Liver (tissue), 8 donors: ENCODE measurements at regions not wholly inside any gene's neighbourhood (a gene's known extent, or its start where the extent isn't known, plus 50 kb on each side); places are given as distances from the start of the nearest gene placed in this dataset.

Experiments
- DNase-seq: peaks from one replicate; pipeline ENCODE4 v3.0.0-alpha.2; 2017; ENCODE audit warnings: low spot score
- H3K27ac ChIP-seq, 2 donors: one replicate each; pipeline ENCODE4 v1.7.0; 2013; ENCODE audit warnings: inconsistent platforms in 2 of 2, low read length in 2 of 2, control low read depth in 1 of 2, low read depth in 1 of 2, mild to moderate bottlenecking in 1 of 2
- H3K27me3 ChIP-seq, 4 donors: one replicate each; pipeline versions ENCODE4 v1.6.1 to v1.7.0; 2013; ENCODE audit warnings: low read length in 3 of 4, inconsistent platforms in 1 of 4, mild to moderate bottlenecking in 1 of 4, moderate library complexity in 1 of 4; ENCODE audit not compliant: control insufficient read depth in 4 of 4, insufficient read depth in 4 of 4
- H3K36me3 ChIP-seq, 4 donors: one replicate each; pipeline versions ENCODE4 v1.6.1 to v1.7.0; 2013; ENCODE audit warnings: low read length in 3 of 4, mild to moderate bottlenecking in 3 of 4, low read depth in 1 of 4, moderate library complexity in 1 of 4; ENCODE audit not compliant: control insufficient read depth in 4 of 4, insufficient read depth in 3 of 4
- H3K4me1 ChIP-seq, 4 donors: one replicate each; pipeline versions ENCODE4 v1.6.1 to v1.7.0; 2013; ENCODE audit warnings: low read length in 3 of 4, mild to moderate bottlenecking in 3 of 4, moderate library complexity in 1 of 4; ENCODE audit not compliant: control insufficient read depth in 4 of 4, insufficient read depth in 4 of 4
- H3K4me3 ChIP-seq, 3 donors: one replicate each; pipeline versions ENCODE4 v1.6.1 to v1.7.0; 2013; ENCODE audit warnings: low read length in 3 of 3, control low read depth in 1 of 3, low read depth in 1 of 3, mild to moderate bottlenecking in 1 of 3
- H3K9ac ChIP-seq, 2 donors: one replicate each; pipeline ENCODE4 v1.7.0; 2013; ENCODE audit warnings: low read length in 2 of 2, mild to moderate bottlenecking in 2 of 2, moderate library complexity in 2 of 2, control low read depth in 1 of 2, low read depth in 1 of 2
- H3K9me3 ChIP-seq, 4 donors: one replicate each; pipeline versions ENCODE4 v1.6.1 to v1.7.0; 2013; ENCODE audit warnings: low read length in 3 of 4; ENCODE audit not compliant: control insufficient read depth in 4 of 4
- GABPA ChIP-seq, 2 donors: IDR thresholded peaks in 1 of 2; conservative IDR thresholded peaks in 1 of 2; 2 replicates each; pipeline ENCODE4 v1.6.1; 2016; ENCODE audit warnings: antibody characterized with exemption in 2 of 2, mild to moderate bottlenecking in 1 of 2, moderate library complexity in 1 of 2
- HNF4A ChIP-seq, 2 donors: conservative IDR thresholded peaks; 2 replicates each; pipeline ENCODE4 v1.6.1; 2016; ENCODE audit warnings: antibody characterized with exemption in 2 of 2, mild to moderate bottlenecking in 2 of 2
- HNF4G ChIP-seq: IDR thresholded peaks from 2 replicates; pipeline ENCODE4 v1.6.1; 2016; ENCODE audit warnings: antibody characterized with exemption
- JUND ChIP-seq, 2 donors: IDR thresholded peaks; 2 replicates each; pipeline ENCODE4 v1.6.1; 2016; ENCODE audit warnings: antibody characterized with exemption in 2 of 2
- NR2F2 ChIP-seq: IDR thresholded peaks from 2 replicates; pipeline ENCODE4 v1.6.1; 2016; ENCODE audit warnings: antibody characterized with exemption
- RAD21 ChIP-seq, 2 donors: IDR thresholded peaks; 2 replicates each; pipeline ENCODE4 v1.6.1; 2016; ENCODE audit warnings: antibody characterized with exemption in 2 of 2, mild to moderate bottlenecking in 2 of 2
- RXRA ChIP-seq, 2 donors: IDR thresholded peaks; 2 replicates each; pipeline ENCODE4 v1.6.1; 2017 to 2018; ENCODE audit warnings: antibody characterized with exemption in 2 of 2, mild to moderate bottlenecking in 1 of 2
- SP1 ChIP-seq: IDR thresholded peaks from 2 replicates; pipeline ENCODE4 v1.6.1; 2018; ENCODE audit warnings: antibody characterized with exemption, mild to moderate bottlenecking
- TAF1 ChIP-seq: conservative IDR thresholded peaks from 2 replicates; pipeline ENCODE4 v1.6.1; 2016; ENCODE audit warnings: antibody characterized with exemption, mild to moderate bottlenecking
- YY1 ChIP-seq: IDR thresholded peaks from 2 replicates; pipeline ENCODE4 v1.6.1; 2016; ENCODE audit warnings: antibody characterized with exemption, mild to moderate bottlenecking
- WGBS: extraction: QIAGEN DNeasy Blood & Tissue Kit; methylation state at CpG from one replicate; pipeline ENCODE4 v1.1.7; 2013; 5-methylcytosine and 5-hydroxymethylcytosine counted together
- TF ChIP-seq, protein P1 (sequence below): IDR thresholded peaks from 2 replicates; pipeline ENCODE4 v1.6.1; 2016; ENCODE audit warnings: antibody characterized with exemption, mild to moderate bottlenecking
- TF ChIP-seq, protein P2 (sequence below): fragments of 150-350 bp; IDR thresholded peaks from 2 replicates; pipeline ENCODE4 v1.5.1; 2017; ENCODE audit warnings: improper control_type of control experiment, low read depth, low read length; ENCODE audit not compliant: missing input control
- TF ChIP-seq, protein P3 (sequence below): IDR thresholded peaks from 2 replicates; pipeline ENCODE4 v1.6.1; 2016; ENCODE audit warnings: antibody characterized with exemption
- TF ChIP-seq, protein P4 (sequence below): IDR thresholded peaks from 2 replicates; pipeline ENCODE4 v1.6.1; 2016; ENCODE audit warnings: antibody characterized with exemption
- donor health status: healthy.
- donor health status: healthy.
- donor health status: healthy.
- donor health status: healthy.
- donor health status: healthy.

DNA sequence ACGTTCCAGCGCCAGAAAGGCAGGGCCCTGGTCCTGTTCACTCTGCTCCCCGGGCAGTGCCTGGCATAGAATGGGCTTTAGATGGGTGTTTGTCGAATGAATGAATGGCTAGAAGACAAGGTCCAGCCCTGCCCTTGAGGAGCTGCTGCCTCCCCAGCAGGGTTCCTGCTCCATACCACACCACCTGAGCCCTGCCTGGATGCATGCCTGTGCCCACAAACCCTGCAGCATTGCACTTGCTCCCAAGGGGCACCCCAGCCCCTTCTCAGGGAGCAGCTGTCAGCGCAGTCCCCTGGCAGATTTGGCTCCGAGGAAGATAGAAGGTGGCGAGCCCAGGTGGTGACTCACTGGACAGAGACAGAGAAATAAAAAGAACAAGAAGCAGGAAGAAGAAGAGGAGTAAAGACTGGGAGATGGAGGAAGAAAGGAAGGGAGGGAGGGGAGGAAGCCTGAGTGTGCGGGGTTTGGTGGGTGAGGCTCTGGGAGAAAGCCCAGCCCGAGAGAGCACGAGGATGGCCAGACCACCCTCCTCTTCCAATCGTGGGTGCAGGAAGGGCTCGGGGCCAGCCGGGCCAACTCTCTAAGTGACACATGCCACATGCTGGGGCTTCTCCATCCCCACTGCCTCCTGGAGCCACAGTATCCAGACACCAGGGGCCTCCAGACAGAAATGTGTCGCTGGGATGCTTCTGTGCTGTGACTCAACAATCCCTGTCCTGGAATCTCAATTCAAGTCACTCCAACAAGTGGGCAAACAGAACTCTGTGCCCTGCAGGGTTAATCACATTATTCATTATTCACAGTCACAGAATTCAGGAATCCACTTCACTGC, 1474.3 kb downstream of the BRD1 start:
- Histone ChIP-seq H3K4me3 (no peak overlapping the region), H3K27ac (no peak overlapping the region), H3K27me3 (peaks cover 0 to 8% (median 0%) of the 10 kb centered on the region in 4 donors), H3K9me3 (no peaks in the 10 kb centered on the region), H3K36me3 (no peaks in the 10 kb centered on the region), H3K4me1 (no peaks in the 10 kb centered on the region), H3K9ac (no peak overlapping the region)
- no peak for TF ChIP-seq YY1
- TF ChIP-seq, protein P1, sequence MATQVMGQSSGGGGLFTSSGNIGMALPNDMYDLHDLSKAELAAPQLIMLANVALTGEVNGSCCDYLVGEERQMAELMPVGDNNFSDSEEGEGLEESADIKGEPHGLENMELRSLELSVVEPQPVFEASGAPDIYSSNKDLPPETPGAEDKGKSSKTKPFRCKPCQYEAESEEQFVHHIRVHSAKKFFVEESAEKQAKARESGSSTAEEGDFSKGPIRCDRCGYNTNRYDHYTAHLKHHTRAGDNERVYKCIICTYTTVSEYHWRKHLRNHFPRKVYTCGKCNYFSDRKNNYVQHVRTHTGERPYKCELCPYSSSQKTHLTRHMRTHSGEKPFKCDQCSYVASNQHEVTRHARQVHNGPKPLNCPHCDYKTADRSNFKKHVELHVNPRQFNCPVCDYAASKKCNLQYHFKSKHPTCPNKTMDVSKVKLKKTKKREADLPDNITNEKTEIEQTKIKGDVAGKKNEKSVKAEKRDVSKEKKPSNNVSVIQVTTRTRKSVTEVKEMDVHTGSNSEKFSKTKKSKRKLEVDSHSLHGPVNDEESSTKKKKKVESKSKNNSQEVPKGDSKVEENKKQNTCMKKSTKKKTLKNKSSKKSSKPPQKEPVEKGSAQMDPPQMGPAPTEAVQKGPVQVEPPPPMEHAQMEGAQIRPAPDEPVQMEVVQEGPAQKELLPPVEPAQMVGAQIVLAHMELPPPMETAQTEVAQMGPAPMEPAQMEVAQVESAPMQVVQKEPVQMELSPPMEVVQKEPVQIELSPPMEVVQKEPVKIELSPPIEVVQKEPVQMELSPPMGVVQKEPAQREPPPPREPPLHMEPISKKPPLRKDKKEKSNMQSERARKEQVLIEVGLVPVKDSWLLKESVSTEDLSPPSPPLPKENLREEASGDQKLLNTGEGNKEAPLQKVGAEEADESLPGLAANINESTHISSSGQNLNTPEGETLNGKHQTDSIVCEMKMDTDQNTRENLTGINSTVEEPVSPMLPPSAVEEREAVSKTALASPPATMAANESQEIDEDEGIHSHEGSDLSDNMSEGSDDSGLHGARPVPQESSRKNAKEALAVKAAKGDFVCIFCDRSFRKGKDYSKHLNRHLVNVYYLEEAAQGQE = no peak
- WGBS = 74% methylated on average over 14 of the region's 14 CpGs
- DNase-seq = no peak

DNA sequence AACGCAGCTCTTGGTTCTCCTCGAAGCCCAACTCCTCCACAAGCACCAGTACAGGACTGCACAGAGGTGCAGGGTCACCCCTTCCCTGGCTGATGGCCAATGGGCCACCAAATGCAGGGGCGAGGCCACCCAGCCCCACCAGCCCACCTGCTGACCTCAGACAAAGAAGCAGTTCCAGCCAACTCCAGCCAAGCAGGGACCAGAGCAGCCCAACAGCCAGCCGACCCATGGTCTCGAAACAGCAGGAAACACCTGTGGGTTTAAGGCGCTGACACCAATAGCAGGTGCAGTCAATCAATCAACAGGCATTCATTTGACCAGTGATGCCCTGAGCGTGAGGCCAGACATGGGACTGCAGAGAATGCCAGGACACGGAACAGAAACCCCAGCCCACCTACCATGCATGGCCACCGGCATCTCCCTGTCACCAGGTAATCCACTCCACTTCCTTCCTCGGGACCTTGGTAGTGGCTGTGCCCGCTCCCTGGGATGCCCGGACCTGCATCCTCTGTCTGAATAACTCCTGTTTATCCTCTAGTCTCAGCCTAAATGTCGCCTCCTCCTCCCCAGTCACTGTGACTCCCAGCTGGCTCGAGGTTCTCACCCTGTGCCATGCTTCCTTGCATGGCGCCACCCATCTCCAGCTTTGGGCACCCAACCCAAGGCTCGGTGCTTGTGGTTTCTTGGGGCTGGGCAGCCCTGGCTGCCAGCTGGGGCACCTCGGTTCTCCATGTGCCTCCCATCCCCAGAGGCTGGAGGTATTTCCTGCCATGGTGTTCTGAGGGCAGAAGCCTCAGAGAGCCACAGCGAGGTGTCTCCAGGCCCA, 1475.4 kb downstream of the BRD1 start:
- TF ChIP-seq RXRA (IDR thresholded peaks at IDR 0.05) (no peak), NR2F2 (no peak), HNF4G (no peak), HNF4A (conservative IDR thresholded peaks at IDR 0.05) (no peak), JUND (IDR thresholded peaks at IDR 0.05) (no peak), SP1 (no peak), GABPA (IDR thresholded peaks at IDR 0.05 in 1 of 2, conservative IDR thresholded peaks at IDR 0.05 in 1 of 2) (no peak), RAD21 (IDR thresholded peaks at IDR 0.05) (no peak), YY1 (no peak), TAF1 (no peak)
- TF ChIP-seq, protein P1 = no peak
- TF ChIP-seq, protein P2, sequence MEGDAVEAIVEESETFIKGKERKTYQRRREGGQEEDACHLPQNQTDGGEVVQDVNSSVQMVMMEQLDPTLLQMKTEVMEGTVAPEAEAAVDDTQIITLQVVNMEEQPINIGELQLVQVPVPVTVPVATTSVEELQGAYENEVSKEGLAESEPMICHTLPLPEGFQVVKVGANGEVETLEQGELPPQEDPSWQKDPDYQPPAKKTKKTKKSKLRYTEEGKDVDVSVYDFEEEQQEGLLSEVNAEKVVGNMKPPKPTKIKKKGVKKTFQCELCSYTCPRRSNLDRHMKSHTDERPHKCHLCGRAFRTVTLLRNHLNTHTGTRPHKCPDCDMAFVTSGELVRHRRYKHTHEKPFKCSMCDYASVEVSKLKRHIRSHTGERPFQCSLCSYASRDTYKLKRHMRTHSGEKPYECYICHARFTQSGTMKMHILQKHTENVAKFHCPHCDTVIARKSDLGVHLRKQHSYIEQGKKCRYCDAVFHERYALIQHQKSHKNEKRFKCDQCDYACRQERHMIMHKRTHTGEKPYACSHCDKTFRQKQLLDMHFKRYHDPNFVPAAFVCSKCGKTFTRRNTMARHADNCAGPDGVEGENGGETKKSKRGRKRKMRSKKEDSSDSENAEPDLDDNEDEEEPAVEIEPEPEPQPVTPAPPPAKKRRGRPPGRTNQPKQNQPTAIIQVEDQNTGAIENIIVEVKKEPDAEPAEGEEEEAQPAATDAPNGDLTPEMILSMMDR = no peak
- TF ChIP-seq, protein P3, sequence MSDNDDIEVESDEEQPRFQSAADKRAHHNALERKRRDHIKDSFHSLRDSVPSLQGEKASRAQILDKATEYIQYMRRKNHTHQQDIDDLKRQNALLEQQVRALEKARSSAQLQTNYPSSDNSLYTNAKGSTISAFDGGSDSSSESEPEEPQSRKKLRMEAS = no peak
- TF ChIP-seq, protein P4, sequence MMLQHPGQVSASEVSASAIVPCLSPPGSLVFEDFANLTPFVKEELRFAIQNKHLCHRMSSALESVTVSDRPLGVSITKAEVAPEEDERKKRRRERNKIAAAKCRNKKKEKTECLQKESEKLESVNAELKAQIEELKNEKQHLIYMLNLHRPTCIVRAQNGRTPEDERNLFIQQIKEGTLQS = no peak
- H3K9me3 ChIP-seq = no peaks in the 10 kb centered on the region
- H3K27me3 ChIP-seq = peaks cover 0 to 5% (median 0%) of the 10 kb centered on the region in 4 donors
- no peaks in the 10 kb centered on the region for H3K36me3 ChIP-seq
- no peak overlapping the region for H3K27ac ChIP-seq
- no peak overlapping the region for H3K9ac ChIP-seq
- no peaks in the 10 kb centered on the region for H3K4me1 ChIP-seq
- WGBS = 77% methylated on average over 18 of the region's 18 CpGs
- H3K4me3 ChIP-seq = no peak overlapping the region
- DNase-seq = no peak
